ENCODE measurements at regions not wholly inside any gene's neighbourhood (a gene's known extent, or its start where the extent isn't known, plus 50 kb on each side); places are given as distances from the start of the nearest gene placed in this dataset.

DNA sequence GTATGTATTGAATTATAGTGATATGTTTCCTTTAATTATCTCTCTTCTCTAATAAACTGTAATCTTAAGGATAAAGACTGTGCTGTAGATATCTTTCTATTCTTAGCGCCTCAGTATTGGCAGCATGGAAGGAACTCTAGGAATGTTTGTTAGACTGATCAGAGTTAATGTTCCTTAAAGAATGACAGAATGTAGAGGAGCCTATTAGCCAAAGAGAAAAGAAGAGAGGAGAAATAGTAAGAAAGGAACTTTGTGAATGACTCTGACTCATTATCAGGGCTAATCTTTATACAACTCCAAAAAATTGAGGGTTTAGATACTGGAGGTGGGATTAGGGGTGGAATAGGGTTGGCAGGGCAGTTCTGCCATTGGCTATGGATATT lies 59.0 kb upstream of the NUDT12 start:
- no peak for TF ChIP-seq SIN3A (IDR thresholded peaks at IDR 0.05; ENCODE audit: borderline replicate concordance, insufficient read depth, low read length)
- TF ChIP-seq POLR2AphosphoS5 (IDR thresholded peaks at IDR 0.05; ENCODE audit: low read depth, low read length) = no peak
- TF ChIP-seq FOXP2 (optimal IDR thresholded peaks at IDR 0.05; ENCODE audit: borderline replicate concordance, extremely low read depth, extremely low read length, insufficient read depth) = no peak
- TF ChIP-seq, protein P1, sequence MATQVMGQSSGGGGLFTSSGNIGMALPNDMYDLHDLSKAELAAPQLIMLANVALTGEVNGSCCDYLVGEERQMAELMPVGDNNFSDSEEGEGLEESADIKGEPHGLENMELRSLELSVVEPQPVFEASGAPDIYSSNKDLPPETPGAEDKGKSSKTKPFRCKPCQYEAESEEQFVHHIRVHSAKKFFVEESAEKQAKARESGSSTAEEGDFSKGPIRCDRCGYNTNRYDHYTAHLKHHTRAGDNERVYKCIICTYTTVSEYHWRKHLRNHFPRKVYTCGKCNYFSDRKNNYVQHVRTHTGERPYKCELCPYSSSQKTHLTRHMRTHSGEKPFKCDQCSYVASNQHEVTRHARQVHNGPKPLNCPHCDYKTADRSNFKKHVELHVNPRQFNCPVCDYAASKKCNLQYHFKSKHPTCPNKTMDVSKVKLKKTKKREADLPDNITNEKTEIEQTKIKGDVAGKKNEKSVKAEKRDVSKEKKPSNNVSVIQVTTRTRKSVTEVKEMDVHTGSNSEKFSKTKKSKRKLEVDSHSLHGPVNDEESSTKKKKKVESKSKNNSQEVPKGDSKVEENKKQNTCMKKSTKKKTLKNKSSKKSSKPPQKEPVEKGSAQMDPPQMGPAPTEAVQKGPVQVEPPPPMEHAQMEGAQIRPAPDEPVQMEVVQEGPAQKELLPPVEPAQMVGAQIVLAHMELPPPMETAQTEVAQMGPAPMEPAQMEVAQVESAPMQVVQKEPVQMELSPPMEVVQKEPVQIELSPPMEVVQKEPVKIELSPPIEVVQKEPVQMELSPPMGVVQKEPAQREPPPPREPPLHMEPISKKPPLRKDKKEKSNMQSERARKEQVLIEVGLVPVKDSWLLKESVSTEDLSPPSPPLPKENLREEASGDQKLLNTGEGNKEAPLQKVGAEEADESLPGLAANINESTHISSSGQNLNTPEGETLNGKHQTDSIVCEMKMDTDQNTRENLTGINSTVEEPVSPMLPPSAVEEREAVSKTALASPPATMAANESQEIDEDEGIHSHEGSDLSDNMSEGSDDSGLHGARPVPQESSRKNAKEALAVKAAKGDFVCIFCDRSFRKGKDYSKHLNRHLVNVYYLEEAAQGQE (IDR thresholded peaks at IDR 0.05; ENCODE audit: insufficient read depth in 1 of 2, low read depth in 2 of 2, low read length in 2 of 2) = no peak
- no peak for TF ChIP-seq TAF1 (IDR thresholded peaks at IDR 0.05; ENCODE audit: borderline replicate concordance, insufficient read depth, low read length)

DNA sequence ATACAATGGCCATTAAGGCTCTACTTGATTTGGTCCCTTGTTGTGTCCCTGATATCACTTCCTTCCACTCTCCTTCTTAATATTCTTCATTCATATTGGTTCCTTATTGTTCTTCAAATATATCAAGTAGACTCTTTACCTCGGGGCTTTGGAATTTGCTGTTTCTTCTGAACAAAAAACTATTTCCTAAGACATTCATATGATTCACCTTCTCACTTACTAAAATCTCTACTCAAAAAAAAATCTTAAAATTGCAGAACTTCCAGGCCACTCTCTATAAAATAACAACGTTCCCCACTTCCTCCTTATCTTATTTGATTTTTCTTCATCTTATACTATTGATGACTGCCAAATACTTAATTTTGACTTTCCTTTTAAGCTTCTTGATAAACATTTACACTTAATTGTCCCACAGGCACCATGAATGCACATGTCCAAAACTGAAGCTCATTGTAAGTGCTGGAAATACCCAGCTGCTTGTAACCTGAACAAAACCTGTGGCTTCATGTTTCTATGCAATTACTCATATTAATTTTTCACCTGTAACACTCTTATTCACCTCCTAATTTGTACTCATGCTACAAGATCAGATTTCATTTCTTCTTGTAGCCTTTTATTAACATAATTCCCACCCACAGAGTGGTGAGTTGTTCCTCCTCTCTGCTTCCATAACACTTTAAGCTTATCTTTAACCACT lies 58.4 kb upstream of the NUDT12 start:
- TF ChIP-seq POLR2AphosphoS5 (IDR thresholded peaks at IDR 0.05; ENCODE audit: low read depth, low read length) (no peak), SIN3A (IDR thresholded peaks at IDR 0.05; ENCODE audit: borderline replicate concordance, insufficient read depth, low read length) (no peak), TAF1 (IDR thresholded peaks at IDR 0.05; ENCODE audit: borderline replicate concordance, insufficient read depth, low read length) (no peak), FOXP2 (optimal IDR thresholded peaks at IDR 0.05; ENCODE audit: borderline replicate concordance, extremely low read depth, extremely low read length, insufficient read depth) (no peak)
- TF ChIP-seq, protein P1 (IDR thresholded peaks at IDR 0.05; ENCODE audit: insufficient read depth in 1 of 2, low read depth in 2 of 2, low read length in 2 of 2) = no peak

DNA sequence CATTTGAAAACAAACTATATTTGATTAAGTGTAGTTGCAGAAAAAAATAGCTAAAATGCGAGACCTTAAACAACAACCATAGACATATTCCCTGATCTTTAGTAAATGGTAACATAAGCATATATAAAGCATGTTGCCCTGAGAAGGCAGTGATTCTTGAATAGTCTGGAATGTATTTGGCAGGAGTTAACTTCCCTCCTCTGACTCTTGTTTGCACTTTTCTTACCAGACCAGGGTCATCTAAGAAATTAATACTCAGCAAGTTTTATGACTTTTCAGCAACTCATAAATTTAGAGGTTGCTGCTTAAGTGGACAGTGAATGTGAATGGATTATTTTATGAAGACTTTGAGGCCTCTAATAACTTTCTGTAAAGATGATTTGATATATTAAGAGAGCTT lies 55.3 kb upstream of the NUDT12 start:
- TF ChIP-seq SIN3A (IDR thresholded peaks at IDR 0.05; ENCODE audit: borderline replicate concordance, insufficient read depth, low read length) = no peak
- TF ChIP-seq FOXP2 (optimal IDR thresholded peaks at IDR 0.05; ENCODE audit: borderline replicate concordance, extremely low read depth, extremely low read length, insufficient read depth) = no peak
- TF ChIP-seq POLR2AphosphoS5 (IDR thresholded peaks at IDR 0.05; ENCODE audit: low read depth, low read length) = no peak
- TF ChIP-seq, protein P1 (IDR thresholded peaks at IDR 0.05; ENCODE audit: insufficient read depth in 1 of 2, low read depth in 2 of 2, low read length in 2 of 2) = no peak

DNA sequence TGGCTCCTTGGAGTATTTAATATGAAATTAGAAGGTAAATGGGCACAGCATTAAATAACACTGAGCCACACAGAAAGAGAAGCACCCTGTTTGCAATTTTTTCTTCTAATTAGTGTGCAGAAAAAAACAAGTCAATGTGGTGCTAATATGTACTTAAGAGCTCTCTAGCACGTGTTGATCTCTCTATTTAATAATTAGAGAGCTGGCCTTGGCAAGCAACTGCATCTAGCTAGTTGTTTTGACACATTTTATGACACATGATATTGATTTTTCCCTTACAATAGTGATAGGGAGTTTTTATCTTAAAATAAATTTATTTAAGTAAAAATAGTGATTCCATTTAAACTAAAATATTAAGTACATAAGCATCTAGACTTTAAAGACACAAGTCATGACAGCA lies 54.5 kb upstream of the NUDT12 start:
- TF ChIP-seq TAF1 (IDR thresholded peaks at IDR 0.05; ENCODE audit: borderline replicate concordance, insufficient read depth, low read length) (no peak), POLR2AphosphoS5 (IDR thresholded peaks at IDR 0.05; ENCODE audit: low read depth, low read length) (no peak), SIN3A (IDR thresholded peaks at IDR 0.05; ENCODE audit: borderline replicate concordance, insufficient read depth, low read length) (no peak), FOXP2 (optimal IDR thresholded peaks at IDR 0.05; ENCODE audit: borderline replicate concordance, extremely low read depth, extremely low read length, insufficient read depth) (no peak)
- TF ChIP-seq, protein P1 (IDR thresholded peaks at IDR 0.05; ENCODE audit: insufficient read depth in 1 of 2, low read depth in 2 of 2, low read length in 2 of 2) = no peak

Data from PFSK-1 (cell line).